Spinal cord (tissue), 9 donors: ENCODE measurements at regions not wholly inside any gene's neighbourhood (a gene's known extent, or its start where the extent isn't known, plus 50 kb on each side); places are given as distances from the start of the nearest gene placed in this dataset.
"Not testable (repeated sequence)": the region's sequence is repeated elsewhere in the genome, so short reads cannot be mapped to it uniquely, and the experiment has no call there.

Experiments
- DNase-seq, 6 donors: peaks; one replicate each; pipeline versions ENCODE4 v3.0.0 to v3.0.0-alpha.2; 2013 to 2015; ENCODE audit warnings: low spot score in 6 of 6, low read depth in 4 of 6
- H3K27ac ChIP-seq: one replicate; pipeline ENCODE4 v1.5.1; 2013; ENCODE audit warnings: low read depth, low read length, control low read depth
- H3K27me3 ChIP-seq: one replicate; pipeline ENCODE4 v1.6.1; 2013; ENCODE audit warnings: low read length; ENCODE audit not compliant: control insufficient read depth, insufficient read depth
- H3K36me3 ChIP-seq: one replicate; pipeline ENCODE4 v1.6.1; 2013; ENCODE audit warnings: low read length; ENCODE audit not compliant: control insufficient read depth, insufficient read depth
- H3K4me1 ChIP-seq: one replicate; pipeline ENCODE4 v1.6.1; 2013; ENCODE audit warnings: low read length; ENCODE audit not compliant: control insufficient read depth, insufficient read depth
- H3K4me3 ChIP-seq: one replicate; pipeline ENCODE4 v1.5.1; 2013; ENCODE audit warnings: low read depth, low read length, control low read depth
- H3K9me3 ChIP-seq: one replicate; pipeline ENCODE4 v1.6.1; 2013; ENCODE audit warnings: low read length; ENCODE audit not compliant: control insufficient read depth, insufficient read depth
- WGBS: methylation state at CpG from one replicate; pipeline ENCODE4 v1.1.5; 2013; ENCODE audit warnings: missing lambda C conversion rate; ENCODE audit not compliant: insufficient coverage; 5-methylcytosine and 5-hydroxymethylcytosine counted together
- donor health status: healthy.

DNA sequence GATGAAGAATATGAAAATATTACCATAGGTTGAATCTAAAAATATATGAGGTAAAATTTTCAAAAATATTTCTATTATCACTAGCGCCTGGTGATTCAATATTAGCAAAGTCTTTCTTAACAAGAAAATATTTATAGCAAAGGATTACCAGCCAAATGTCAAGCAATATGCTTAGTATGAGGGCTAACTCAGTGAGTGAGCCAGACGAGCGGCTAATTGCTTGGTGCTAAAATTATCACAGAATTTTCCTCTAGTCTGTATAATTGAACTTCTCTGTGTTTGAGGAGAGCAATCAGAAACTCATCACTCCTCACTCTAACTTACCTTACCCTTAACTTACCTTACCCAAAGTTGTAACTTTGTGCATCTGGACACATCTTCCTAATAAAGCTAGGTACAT is 304.9 kb upstream of the PRR16 start:
- Histone ChIP-seq H3K4me1 (no peaks in the 10 kb centered on the region), H3K9me3 (no peaks in the 10 kb centered on the region), H3K27ac (no peak overlapping the region), H3K27me3 (no peaks in the 10 kb centered on the region), H3K4me3 (no peak overlapping the region), H3K36me3 (no peaks in the 10 kb centered on the region)
- WGBS: no CpG with 5 or more reads among the region's 3 CpGs
- DNase-seq: no peak

GRCh38 chr5:120160124-120160895 is 303.8 kb upstream of the PRR16 start:
- Histone ChIP-seq H3K9me3 (no peaks in the 10 kb centered on the region), H3K27me3 (no peaks in the 10 kb centered on the region), H3K36me3 (no peaks in the 10 kb centered on the region), H3K4me1 (no peaks in the 10 kb centered on the region), H3K4me3 (no peak overlapping the region), H3K27ac (no peak overlapping the region)
- WGBS: 70% methylated on average over 1 of the region's 4 CpGs
- DNase-seq: peak in 1 of 6 donors; percentile 72

DNA sequence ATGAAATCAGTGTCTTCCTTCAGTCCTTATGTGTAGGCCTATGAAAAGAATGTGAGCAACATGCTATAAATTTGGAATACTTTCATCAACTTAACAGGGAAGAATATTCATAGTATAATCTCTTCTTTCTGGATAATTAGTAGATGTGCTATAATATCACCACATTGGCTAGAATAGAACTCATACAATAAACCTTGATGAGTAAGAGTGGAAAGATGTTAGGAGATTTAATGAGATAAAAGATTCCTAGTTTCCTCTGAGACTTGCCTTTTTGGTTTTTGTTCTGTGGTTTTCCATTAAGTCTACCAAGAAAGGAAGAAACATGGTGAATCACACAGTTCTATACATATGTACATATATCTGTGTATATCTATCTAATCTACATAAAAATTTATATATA is 301.8 kb upstream of the PRR16 start:
- no peak for DNase-seq
- no peaks in the 10 kb centered on the region for H3K9me3 ChIP-seq

GRCh38 chr5:120164037-120164436 is 300.1 kb upstream of the PRR16 start:
- H3K4me1 ChIP-seq: no peaks in the 10 kb centered on the region
- no peaks in the 10 kb centered on the region for H3K27me3 ChIP-seq
- no peak for DNase-seq
- H3K27ac ChIP-seq: no peak overlapping the region
- H3K36me3 ChIP-seq: no peaks in the 10 kb centered on the region
- no peaks in the 10 kb centered on the region for H3K9me3 ChIP-seq
- H3K4me3 ChIP-seq: no peak overlapping the region
- WGBS: no CpG with 5 or more reads among the region's 3 CpGs

More for the DNA sequence above, 301.8 kb upstream of the PRR16 start:
- no peak overlapping the region for H3K27ac ChIP-seq
- no peaks in the 10 kb centered on the region for H3K4me1 ChIP-seq
- H3K36me3 ChIP-seq: no peaks in the 10 kb centered on the region
- H3K27me3 ChIP-seq: no peaks in the 10 kb centered on the region
- no peak overlapping the region for H3K4me3 ChIP-seq

DNA sequence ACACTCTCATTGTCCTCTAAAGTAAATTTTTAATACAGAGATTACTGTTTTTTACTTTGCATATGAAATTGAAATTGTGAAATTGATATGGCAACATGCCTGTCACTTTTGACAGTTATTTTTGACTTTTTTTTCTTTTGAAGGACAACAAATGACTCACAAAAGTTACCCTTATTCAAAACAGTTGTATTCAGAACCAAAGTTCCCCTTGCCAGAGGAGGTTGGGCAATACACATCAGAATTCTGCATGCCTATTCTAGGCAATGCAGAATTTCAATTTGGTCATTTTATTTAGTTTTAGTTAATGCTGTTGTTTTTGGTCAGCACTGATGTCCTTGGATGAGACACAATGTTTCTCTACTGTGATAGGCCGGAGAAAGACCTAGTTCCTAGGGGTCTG is 299.1 kb upstream of the PRR16 start:
- DNase-seq: no peak
- Histone ChIP-seq H3K27me3 (no peaks in the 10 kb centered on the region), H3K27ac (no peak overlapping the region), H3K36me3 (no peaks in the 10 kb centered on the region), H3K4me1 (no peaks in the 10 kb centered on the region), H3K4me3 (no peak overlapping the region), H3K9me3 (no peaks in the 10 kb centered on the region)
- WGBS: no CpG with 5 or more reads among the region's 1 CpG

DNA sequence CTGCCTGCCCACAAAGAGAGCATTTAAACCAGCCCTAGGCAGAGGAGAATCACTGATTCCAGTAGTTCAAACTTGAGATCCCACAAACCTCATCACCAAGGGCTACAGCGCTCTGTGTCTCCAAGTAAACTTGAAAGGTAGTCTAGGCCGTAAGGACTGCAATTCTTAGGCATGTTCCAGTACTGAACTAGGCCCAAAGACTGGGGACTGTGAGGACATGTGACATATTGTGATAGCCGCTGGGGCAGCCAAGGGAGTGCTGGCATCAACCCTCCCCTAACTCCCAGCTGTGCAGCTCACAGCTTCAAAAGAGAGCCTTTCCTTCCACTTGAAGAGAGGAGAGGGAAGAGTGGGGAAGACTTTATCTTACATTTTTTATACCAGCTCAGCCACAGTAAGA is 291.0 kb upstream of the PRR16 start:
- WGBS: no CpG with 5 or more reads among the region's 3 CpGs

DNA sequence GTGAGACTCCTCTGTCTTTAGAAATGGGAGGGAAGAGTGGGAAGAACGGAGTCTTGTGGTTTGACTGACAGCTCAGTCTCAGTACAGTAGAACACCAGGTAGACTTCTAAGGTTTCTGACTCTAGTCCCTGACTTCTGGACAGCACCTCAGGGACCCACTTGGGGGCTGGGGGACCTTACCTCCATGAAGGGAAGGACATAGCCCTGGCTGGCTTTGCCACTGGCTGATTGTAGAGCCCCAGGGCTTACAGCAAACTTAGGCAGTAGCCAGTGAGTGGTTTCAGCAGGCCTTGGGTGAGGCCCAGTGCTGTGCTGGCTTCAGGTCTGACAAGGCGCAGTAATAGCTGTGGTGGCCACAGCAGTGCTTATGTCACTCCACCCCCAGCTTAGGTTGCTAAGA is 290.0 kb upstream of the PRR16 start:
- H3K9me3 ChIP-seq: no peaks in the 10 kb centered on the region
- DNase-seq: no peak
- no peaks in the 10 kb centered on the region for H3K36me3 ChIP-seq
- H3K4me3 ChIP-seq: no peak overlapping the region
- no peak overlapping the region for H3K27ac ChIP-seq
- WGBS: 92% methylated on average over 1 of the region's 2 CpGs
- no peaks in the 10 kb centered on the region for H3K27me3 ChIP-seq
- H3K4me1 ChIP-seq: no peaks in the 10 kb centered on the region

More for the DNA sequence above, 291.0 kb upstream of the PRR16 start:
- Histone ChIP-seq H3K9me3 (no peaks in the 10 kb centered on the region), H3K27ac (no peak overlapping the region), H3K36me3 (no peaks in the 10 kb centered on the region), H3K4me1 (no peaks in the 10 kb centered on the region), H3K4me3 (no peak overlapping the region), H3K27me3 (no peaks in the 10 kb centered on the region)
- DNase-seq: no peak

GRCh38 chr5:120181238-120181637 is 282.9 kb upstream of the PRR16 start:
- H3K36me3 ChIP-seq, H3K27me3 ChIP-seq, H3K27ac ChIP-seq, H3K9me3 ChIP-seq, H3K4me3 ChIP-seq, DNase-seq, H3K4me1 ChIP-seq: not testable (repeated sequence)
- WGBS: 96% methylated on average over 9 of the region's 10 CpGs

- H3K27me3 ChIP-seq, H3K27ac ChIP-seq, DNase-seq, H3K4me1 ChIP-seq, H3K36me3 ChIP-seq, H3K9me3 ChIP-seq, H3K4me3 ChIP-seq: not testable (repeated sequence)
- WGBS: no CpG with 5 or more reads among the region's 2 CpGs
These were observed 269.4 kb upstream of the PRR16 start for GRCh38 chr5:120194650-120195049.

DNA sequence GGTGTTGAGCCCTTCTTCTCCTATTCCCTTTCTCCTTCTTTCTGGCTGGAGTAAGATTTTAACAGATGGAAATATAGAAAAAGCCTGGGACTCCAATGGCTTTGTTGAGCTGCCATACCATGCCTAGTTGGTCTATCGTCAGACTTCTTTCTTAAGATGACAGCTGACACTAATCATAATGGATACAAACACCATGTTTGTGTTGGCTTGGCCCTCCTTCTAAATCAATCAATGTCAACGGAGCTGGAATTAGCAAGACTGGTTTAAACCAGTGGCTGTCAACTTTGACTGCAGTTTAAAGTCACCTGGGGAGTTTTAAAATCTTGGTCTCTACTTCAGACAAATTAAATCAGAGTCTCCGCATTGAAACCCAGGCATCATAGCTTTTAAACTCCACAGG is 264.5 kb upstream of the PRR16 start:
- no peaks in the 10 kb centered on the region for H3K36me3 ChIP-seq
- no peak overlapping the region for H3K4me3 ChIP-seq
- H3K27ac ChIP-seq: no peak overlapping the region
- WGBS: 100% methylated on average over 1 of the region's 3 CpGs
- no peaks in the 10 kb centered on the region for H3K4me1 ChIP-seq
- H3K27me3 ChIP-seq: no peaks in the 10 kb centered on the region
- no peak for DNase-seq
- H3K9me3 ChIP-seq: no peaks in the 10 kb centered on the region
